GM19238 (cell line): ENCODE measurements at regions not wholly inside any gene's neighbourhood (a gene's known extent, or its start where the extent isn't known, plus 50 kb on each side); places are given as distances from the start of the nearest gene placed in this dataset.

Source experiments
- DNase-seq: peaks from one replicate; pipeline ENCODE4 v3.0.0; 2011; ENCODE audit warnings: low spot score; ENCODE audit not compliant: insufficient read length

DNA sequence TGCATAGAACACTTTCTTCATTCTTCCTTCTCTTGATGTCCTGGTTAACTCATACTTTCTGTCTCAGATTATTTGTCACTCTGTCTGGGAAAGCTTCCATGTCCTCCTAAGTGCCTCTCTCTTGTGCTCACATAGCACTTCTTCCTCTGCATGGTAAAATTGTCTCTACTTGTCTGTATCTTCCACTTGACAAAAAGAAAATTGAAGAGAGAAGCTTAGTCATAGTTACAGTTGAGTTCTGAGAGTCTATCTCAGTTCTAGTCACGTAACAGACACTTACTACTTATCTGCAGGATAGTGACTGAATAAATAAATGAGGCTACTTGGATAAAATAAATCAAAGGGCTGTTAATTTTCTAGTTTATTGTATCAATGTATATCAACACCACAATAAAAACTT lies 458.1 kb downstream of the HTR7 start:
- no peak for DNase-seq

- no peak for DNase-seq
Observed at GRCh38 chr10:90403211-90404000, 454.4 kb downstream of the HTR7 start.

DNA sequence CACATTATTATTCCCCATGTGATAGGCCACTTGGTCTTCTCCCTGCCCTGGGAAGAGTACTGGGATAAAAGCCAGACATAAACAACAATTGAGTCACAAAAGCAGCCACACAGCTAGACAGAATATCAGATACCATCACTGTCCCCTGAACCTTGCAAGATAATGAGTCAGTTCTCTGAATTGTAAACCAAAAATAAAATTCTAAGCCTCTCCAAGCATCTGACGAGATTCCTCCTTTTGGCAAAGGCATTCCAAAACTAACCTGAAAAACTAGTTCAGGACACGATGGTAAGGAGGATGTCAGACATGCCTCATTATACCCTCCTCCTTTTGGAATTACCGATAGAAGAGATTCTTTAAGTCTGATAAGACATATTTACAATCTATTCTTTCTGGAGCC lies 450.7 kb downstream of the HTR7 start:
- DNase-seq: no peak

DNA sequence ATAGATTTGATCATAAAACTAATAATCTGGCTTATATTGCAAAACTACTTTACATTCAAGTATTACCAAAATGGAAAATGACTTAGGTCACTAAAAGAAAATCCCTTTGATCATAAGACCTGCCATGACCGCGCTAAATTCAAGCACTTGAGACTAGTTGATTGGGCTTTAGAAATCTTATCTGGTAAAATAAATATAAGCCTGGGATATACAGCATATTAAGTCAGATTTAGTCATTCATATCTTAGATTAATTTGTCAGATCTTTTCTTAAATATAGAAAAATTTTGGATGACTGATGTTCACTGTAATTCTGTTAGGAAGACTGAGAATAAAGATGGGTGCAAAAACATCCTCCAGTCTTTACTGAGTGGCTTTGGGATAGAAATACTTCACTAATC lies 450.0 kb downstream of the HTR7 start:
- DNase-seq: no peak

DNA sequence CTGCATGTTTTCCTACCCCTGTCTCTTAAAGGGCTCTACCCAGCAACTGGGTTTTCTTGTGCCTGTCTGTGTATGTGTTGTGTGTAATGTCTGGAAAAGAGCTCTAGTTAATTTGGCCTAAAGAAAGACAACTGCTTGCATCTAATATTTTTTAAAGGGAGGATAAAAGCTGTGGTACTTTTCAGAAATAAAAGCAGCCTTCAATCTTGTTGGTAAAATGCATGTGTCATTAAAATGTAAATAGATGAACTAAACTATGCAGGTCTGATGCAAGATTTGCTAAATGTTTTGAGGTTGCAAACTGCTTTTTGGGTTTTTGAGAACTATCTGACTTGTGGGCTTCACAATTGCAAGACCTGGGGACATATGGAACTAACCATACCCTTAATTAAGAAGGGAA lies 445.3 kb downstream of the HTR7 start:
- no peak for DNase-seq

DNA sequence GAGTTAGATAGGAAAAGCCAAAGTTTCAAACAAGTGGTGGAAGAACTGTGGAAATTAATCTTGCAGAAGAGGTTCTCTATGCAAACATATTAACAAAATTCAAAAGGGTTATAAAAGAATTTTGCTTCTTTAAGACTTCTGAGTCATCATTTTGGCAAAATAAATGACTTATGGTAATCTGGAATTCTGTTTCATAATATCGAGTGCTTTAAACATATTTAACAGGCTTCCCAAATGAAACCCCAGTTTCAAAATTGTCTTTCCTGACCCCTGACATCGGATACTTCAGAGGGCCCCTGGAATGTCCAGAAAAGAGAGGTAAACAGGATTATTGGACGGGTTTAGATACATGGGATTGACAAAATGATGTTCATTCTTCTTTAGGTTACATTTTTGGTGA lies 444.6 kb downstream of the HTR7 start:
- DNase-seq: no peak

- DNase-seq: no peak
Observed at GRCh38 chr10:90414926-90415325, 442.9 kb downstream of the HTR7 start.

DNA sequence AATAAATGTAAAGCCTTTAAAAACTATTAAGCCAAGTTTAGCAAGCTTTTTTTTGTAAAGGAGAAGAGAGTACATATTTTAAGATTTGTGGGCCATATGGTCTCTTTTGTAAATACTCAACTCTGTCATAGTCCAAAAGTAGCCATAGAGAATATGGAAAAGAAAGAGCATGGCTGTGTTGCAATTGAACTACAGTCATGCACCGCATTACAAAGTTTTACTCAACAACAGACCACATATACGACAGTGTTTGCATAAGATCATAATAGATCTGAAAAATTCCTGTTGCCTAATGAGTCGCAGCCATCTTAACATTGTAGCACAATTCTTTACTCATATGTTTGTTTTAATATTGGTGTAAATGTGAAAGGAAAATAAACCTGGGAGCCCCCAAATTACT lies 440.8 kb downstream of the HTR7 start:
- DNase-seq: no peak

DNA sequence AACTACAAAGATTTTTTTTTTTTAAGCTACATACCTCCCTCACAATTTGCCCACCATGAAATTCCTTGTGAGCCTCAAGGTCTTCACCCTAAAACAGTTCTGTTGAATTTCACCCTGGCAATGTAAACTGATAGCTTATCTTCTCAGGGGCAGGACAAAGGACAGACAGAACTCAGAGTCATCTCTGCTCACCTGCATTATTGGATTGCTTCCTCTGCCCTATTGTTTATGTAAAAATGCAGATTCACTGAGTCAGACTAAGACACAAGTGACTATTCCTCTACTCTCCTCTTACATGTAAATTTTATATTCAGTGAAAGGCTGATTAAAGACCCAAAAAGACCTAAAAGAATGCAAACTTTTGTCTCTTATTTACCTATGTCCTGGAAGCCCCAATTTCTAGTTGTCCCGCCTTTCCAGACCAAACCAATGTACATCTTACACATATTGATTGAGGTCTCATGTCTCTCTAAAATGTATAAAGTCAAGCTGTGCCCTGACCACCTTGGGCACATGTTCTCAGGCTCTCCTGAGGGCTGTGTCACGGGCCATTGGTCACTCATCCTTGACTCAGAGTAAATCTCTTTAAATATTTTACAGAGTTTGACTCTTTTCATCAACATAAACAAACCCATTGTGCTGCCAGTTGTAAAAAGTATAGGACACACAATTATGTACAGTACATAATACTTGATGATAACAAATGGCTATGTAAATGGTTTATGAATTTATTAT lies 440.2 kb downstream of the HTR7 start:
- DNase-seq: no peak

GRCh38 chr10:90418869-90419652 lies 438.8 kb downstream of the HTR7 start:
- DNase-seq: no peak

- no peak for DNase-seq
Observed at GRCh38 chr10:90420637-90421318, 437.1 kb downstream of the HTR7 start.

DNA sequence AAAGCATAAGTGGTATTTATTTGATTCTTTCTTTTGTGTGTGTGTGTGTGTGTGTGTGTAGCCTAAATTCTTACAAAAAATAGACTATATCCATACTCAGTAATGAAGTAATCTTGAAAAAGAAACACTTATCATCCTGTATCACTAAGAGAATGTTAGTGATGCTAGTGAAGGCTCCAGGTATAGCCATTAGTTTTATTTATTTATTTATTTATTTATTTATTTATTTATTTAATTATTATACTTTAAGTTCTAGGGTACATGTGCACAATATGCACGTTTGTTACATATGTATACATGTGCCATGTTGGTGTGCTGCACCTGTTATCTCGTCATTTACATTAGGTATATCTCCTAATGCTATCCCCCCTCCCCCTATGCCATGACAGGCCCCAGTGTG lies 436.0 kb downstream of the HTR7 start:
- no peak for DNase-seq

GRCh38 chr10:90424730-90425129 lies 433.1 kb downstream of the HTR7 start:
- DNase-seq: no peak

GRCh38 chr10:90430186-90430585 lies 427.7 kb downstream of the HTR7 start:
- DNase-seq: no peak

GRCh38 chr10:90432866-90433265 lies 425.0 kb downstream of the HTR7 start:
- DNase-seq: no peak

DNA sequence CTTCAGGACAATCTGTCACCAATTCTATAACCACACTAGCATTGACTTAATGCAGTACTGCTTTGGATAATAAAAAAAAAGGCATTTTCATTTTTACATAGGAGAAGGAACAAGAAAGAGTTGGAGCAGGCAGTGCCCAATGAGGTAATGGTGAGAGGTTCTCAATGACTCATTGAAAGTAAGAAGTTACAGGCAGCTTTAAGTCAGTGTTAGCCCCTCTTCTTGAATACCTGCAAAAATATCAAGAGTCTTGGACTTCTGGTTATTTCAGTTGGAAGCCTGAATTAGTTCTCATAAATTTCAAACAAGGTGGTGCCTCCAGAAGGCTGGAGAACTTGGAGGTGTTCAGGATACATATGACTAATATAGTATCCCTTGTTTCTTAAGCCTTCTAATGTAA lies 422.5 kb downstream of the HTR7 start:
- no peak for DNase-seq

GRCh38 chr10:90437452-90437851 lies 420.4 kb downstream of the HTR7 start:
- DNase-seq: no peak

- DNase-seq: no peak
Observed at GRCh38 chr10:90440870-90441269, 417.0 kb downstream of the HTR7 start.

DNA sequence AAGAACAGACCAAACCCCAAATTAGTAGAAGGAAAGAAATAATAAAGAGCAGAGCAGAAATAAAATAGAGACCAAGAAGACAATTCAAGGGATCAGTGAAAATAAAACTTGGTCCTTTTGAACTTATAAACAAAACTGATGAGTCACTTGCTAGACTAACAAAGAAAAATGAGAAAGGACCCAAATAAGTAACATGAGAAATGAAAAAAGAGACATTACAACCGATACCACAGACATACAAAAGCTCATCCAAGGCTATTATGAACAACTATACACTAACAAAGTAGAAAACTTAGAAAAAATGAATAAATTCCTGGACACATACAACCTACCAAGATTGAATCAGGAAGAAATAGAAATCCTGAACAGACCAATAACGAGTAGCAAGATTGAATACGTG lies 414.5 kb downstream of the HTR7 start:
- no peak for DNase-seq

GRCh38 chr10:90447831-90448230 lies 410.0 kb downstream of the HTR7 start:
- no peak for DNase-seq

GRCh38 chr10:90450797-90451196 lies 407.0 kb downstream of the HTR7 start:
- no peak for DNase-seq

GRCh38 chr10:90451283-90451682 lies 406.6 kb downstream of the HTR7 start:
- DNase-seq: no peak
